Ectodermal cell (in vitro differentiated cells): ENCODE measurements at regions not wholly inside any gene's neighbourhood (a gene's known extent, or its start where the extent isn't known, plus 50 kb on each side); places are given as distances from the start of the nearest gene placed in this dataset.

ENCODE experiments used
- H3K27ac ChIP-seq: 2 replicates; pipeline ENCODE4 v1.7.0; 2013; ENCODE audit warnings: mild to moderate bottlenecking, low read depth, low read length; ENCODE audit not compliant: insufficient read depth, poor library complexity, severe bottlenecking
- H3K27me3 ChIP-seq: 2 replicates; pipeline ENCODE4 v1.7.0; 2013; ENCODE audit warnings: mild to moderate bottlenecking, low read length; ENCODE audit not compliant: insufficient read depth, control insufficient read depth, poor library complexity, severe bottlenecking
- H3K36me3 ChIP-seq: one replicate; pipeline ENCODE4 v1.7.0; 2013; ENCODE audit warnings: low read length; ENCODE audit not compliant: control insufficient read depth, insufficient read depth
- H3K4me1 ChIP-seq: one replicate; pipeline ENCODE4 v1.7.0; 2013; ENCODE audit warnings: low read length; ENCODE audit not compliant: control insufficient read depth, insufficient read depth
- H3K4me3 ChIP-seq: 2 replicates; pipeline ENCODE4 v1.7.0; 2013; ENCODE audit warnings: low read depth, low read length, control low read depth; ENCODE audit not compliant: insufficient read depth
- H3K9me3 ChIP-seq: 2 replicates; pipeline ENCODE4 v1.7.0; 2013; ENCODE audit warnings: mild to moderate bottlenecking, low read length, moderate library complexity; ENCODE audit not compliant: control insufficient read depth
- WGBS, 2 experiments: methylation state at CpG; one replicate each; pipeline ENCODE4 v1.1.7; 2013; ENCODE audit warnings: missing lambda C conversion rate in 2 of 2; 5-methylcytosine and 5-hydroxymethylcytosine counted together

GRCh38 chr6:156107624-156108101 is 652.0 kb upstream of the NOX3 start:
- no peak overlapping the region for H3K27ac ChIP-seq
- no peaks in the 10 kb centered on the region for H3K36me3 ChIP-seq
- H3K27me3 ChIP-seq, result no peaks in the 10 kb centered on the region
- no peak overlapping the region for H3K4me3 ChIP-seq
- no peaks in the 10 kb centered on the region for H3K9me3 ChIP-seq
- 92% methylated on average over 15 of the region's 15 CpGs for WGBS, 2 experiments
- H3K4me1 ChIP-seq, result no peaks in the 10 kb centered on the region

- Histone ChIP-seq H3K9me3 (no peaks in the 10 kb centered on the region), H3K4me1 (no peaks in the 10 kb centered on the region), H3K27ac (no peak overlapping the region), H3K4me3 (no peak overlapping the region), H3K27me3 (no peaks in the 10 kb centered on the region), H3K36me3 (no peaks in the 10 kb centered on the region)
- 90 to 91% methylated on average over 3 of the region's 3 CpGs for WGBS, 2 experiments
Measured at GRCh38 chr6:156102129-156102528, 646.5 kb upstream of the NOX3 start.

GRCh38 chr6:156098839-156099238 is 643.2 kb upstream of the NOX3 start:
- Histone ChIP-seq H3K36me3 (no peaks in the 10 kb centered on the region), H3K4me3 (no peak overlapping the region), H3K4me1 (no peaks in the 10 kb centered on the region), H3K27me3 (no peaks in the 10 kb centered on the region), H3K9me3 (no peaks in the 10 kb centered on the region), H3K27ac (no peak overlapping the region)
- WGBS, 2 experiments, result 100% methylated on average over 1 of the region's 1 CpG

GRCh38 chr6:156087487-156087886 is 631.8 kb upstream of the NOX3 start:
- H3K27me3 ChIP-seq, result no peaks in the 10 kb centered on the region
- no peaks in the 10 kb centered on the region for H3K9me3 ChIP-seq
- H3K36me3 ChIP-seq, result no peaks in the 10 kb centered on the region
- H3K4me1 ChIP-seq, result no peaks in the 10 kb centered on the region
- no peak overlapping the region for H3K4me3 ChIP-seq
- H3K27ac ChIP-seq, result no peak overlapping the region

- H3K4me3 ChIP-seq, result no peak overlapping the region
- no peaks in the 10 kb centered on the region for H3K9me3 ChIP-seq
- H3K4me1 ChIP-seq, result no peaks in the 10 kb centered on the region
- no peaks in the 10 kb centered on the region for H3K36me3 ChIP-seq
- 91 to 92% methylated on average over 3 of the region's 3 CpGs for WGBS, 2 experiments
- no peak overlapping the region for H3K27ac ChIP-seq
- H3K27me3 ChIP-seq, result no peaks in the 10 kb centered on the region
Measured at GRCh38 chr6:156082012-156082411, 626.4 kb upstream of the NOX3 start.

- Histone ChIP-seq H3K27me3 (no peaks in the 10 kb centered on the region), H3K9me3 (no peaks in the 10 kb centered on the region), H3K4me1 (no peaks in the 10 kb centered on the region), H3K4me3 (no peak overlapping the region), H3K36me3 (no peaks in the 10 kb centered on the region), H3K27ac (no peak overlapping the region)
- WGBS, 2 experiments, result 100% methylated on average over 1 of the region's 1 CpG
Measured at GRCh38 chr6:156080371-156080770, 624.7 kb upstream of the NOX3 start.

- H3K36me3 ChIP-seq, result no peaks in the 10 kb centered on the region
- WGBS, 2 experiments, result 88 to 94% methylated on average over 4 of the region's 4 CpGs
Measured at GRCh38 chr6:156068881-156069280, 613.2 kb upstream of the NOX3 start.

GRCh38 chr6:156065849-156066248 is 610.2 kb upstream of the NOX3 start:
- WGBS, 2 experiments, result 94 to 95% methylated on average over 3 of the region's 3 CpGs
- Histone ChIP-seq H3K9me3 (no peaks in the 10 kb centered on the region), H3K27me3 (no peaks in the 10 kb centered on the region), H3K36me3 (no peaks in the 10 kb centered on the region), H3K27ac (no peak overlapping the region), H3K4me3 (no peak overlapping the region), H3K4me1 (no peaks in the 10 kb centered on the region)

More at GRCh38 chr6:156068881-156069280, 613.2 kb upstream of the NOX3 start:
- no peak overlapping the region for H3K4me3 ChIP-seq
- no peaks in the 10 kb centered on the region for H3K9me3 ChIP-seq
- H3K4me1 ChIP-seq, result no peaks in the 10 kb centered on the region
- no peak overlapping the region for H3K27ac ChIP-seq
- H3K27me3 ChIP-seq, result no peaks in the 10 kb centered on the region

GRCh38 chr6:156062091-156062563 is 606.5 kb upstream of the NOX3 start:
- no peaks in the 10 kb centered on the region for H3K36me3 ChIP-seq
- H3K27me3 ChIP-seq, result no peaks in the 10 kb centered on the region
- H3K4me3 ChIP-seq, result no peak overlapping the region
- 87 to 93% methylated on average over 1 to 2 of the region's 2 CpGs for whole genome bisulfite sequencing, 2 experiments
- no peaks in the 10 kb centered on the region for H3K9me3 ChIP-seq
- no peaks in the 10 kb centered on the region for H3K4me1 ChIP-seq
- H3K27ac ChIP-seq, result no peak overlapping the region

- H3K4me1 ChIP-seq, result no peaks in the 10 kb centered on the region
- H3K27me3 ChIP-seq, result no peaks in the 10 kb centered on the region
- H3K9me3 ChIP-seq, result no peaks in the 10 kb centered on the region
- no peaks in the 10 kb centered on the region for H3K36me3 ChIP-seq
- no peak overlapping the region for H3K27ac ChIP-seq
- no peak overlapping the region for H3K4me3 ChIP-seq
- WGBS, 2 experiments, result 84 to 89% methylated on average over 6 of the region's 6 CpGs
Measured at GRCh38 chr6:156061465-156061864, 605.8 kb upstream of the NOX3 start.

- WGBS, 2 experiments, result 93 to 96% methylated on average over 3 to 4 of the region's 4 CpGs
- Histone ChIP-seq H3K9me3 (peaks cover 5% of the 10 kb centered on the region), H3K27ac (no peak overlapping the region), H3K4me3 (no peak overlapping the region), H3K4me1 (no peaks in the 10 kb centered on the region), H3K27me3 (no peaks in the 10 kb centered on the region), H3K36me3 (no peaks in the 10 kb centered on the region)
Measured at GRCh38 chr6:156060013-156060412, 604.4 kb upstream of the NOX3 start.
